ENCODE measurements at regions not wholly inside any gene's neighbourhood (a gene's known extent, or its start where the extent isn't known, plus 50 kb on each side); places are given as distances from the start of the nearest gene placed in this dataset.

DNA sequence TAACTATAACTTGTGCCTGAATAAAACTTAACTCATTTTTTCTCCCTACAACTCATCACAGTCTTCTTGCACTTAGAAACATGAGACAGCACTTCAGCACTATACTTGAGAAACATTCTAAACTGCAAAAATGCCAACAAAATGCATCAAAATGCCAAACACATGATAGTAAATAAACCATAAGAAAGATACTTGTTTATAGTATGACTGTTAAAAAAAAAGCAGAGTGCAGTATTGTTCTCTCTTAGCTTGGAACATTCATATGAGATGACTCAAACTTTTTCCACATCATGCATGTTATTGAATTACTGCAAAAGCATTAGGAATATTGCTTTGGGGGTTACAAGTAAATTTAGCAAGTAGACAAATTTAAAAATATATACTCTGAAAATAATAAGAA lies 135.7 kb upstream of the ANXA10 start:
- TF ChIP-seq, protein P1, sequence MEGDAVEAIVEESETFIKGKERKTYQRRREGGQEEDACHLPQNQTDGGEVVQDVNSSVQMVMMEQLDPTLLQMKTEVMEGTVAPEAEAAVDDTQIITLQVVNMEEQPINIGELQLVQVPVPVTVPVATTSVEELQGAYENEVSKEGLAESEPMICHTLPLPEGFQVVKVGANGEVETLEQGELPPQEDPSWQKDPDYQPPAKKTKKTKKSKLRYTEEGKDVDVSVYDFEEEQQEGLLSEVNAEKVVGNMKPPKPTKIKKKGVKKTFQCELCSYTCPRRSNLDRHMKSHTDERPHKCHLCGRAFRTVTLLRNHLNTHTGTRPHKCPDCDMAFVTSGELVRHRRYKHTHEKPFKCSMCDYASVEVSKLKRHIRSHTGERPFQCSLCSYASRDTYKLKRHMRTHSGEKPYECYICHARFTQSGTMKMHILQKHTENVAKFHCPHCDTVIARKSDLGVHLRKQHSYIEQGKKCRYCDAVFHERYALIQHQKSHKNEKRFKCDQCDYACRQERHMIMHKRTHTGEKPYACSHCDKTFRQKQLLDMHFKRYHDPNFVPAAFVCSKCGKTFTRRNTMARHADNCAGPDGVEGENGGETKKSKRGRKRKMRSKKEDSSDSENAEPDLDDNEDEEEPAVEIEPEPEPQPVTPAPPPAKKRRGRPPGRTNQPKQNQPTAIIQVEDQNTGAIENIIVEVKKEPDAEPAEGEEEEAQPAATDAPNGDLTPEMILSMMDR (IDR thresholded peaks at IDR 0.05; ENCODE audit: low read length) = no peak
- TF ChIP-seq EZH2 (IDR thresholded peaks at IDR 0.05; ENCODE audit: borderline replicate concordance, low read length) = no peak
